Right lobe of liver (tissue), 4 donors: ENCODE measurements at regions not wholly inside any gene's neighbourhood (a gene's known extent, or its start where the extent isn't known, plus 50 kb on each side); places are given as distances from the start of the nearest gene placed in this dataset.

Source experiments
- CTCF ChIP-seq, 4 donors: fragments of 200-600 bp in 3 of 4; fragments of 450-650 bp in 1 of 4; IDR thresholded peaks; one replicate each; pipeline versions ENCODE4 v1.5.1 to v1.8.0; 2016 to 2022; ENCODE audit warnings: antibody characterized with exemption in 4 of 4, mild to moderate bottlenecking in 2 of 4
- POLR2A ChIP-seq: fragments of 450-650 bp; IDR thresholded peaks from one replicate; pipeline ENCODE4 v1.6.1; 2017; ENCODE audit warnings: antibody characterized with exemption, mild to moderate bottlenecking
- donor health status: DM: no; HTN: no; CAD: no.
- donor health status: DM: no; HTN: no; CAD: no.
- donor health status: DM: no; HTN: yes; CAD: no.

GRCh38 chr5:163024936-163025335 lies 412.5 kb upstream of the CCNG1 start:
- TF ChIP-seq CTCF (IDR thresholded peaks at IDR 0.05) (no peak), POLR2A (no peak)
